ENCODE measurements at regions not wholly inside any gene's neighbourhood (a gene's known extent, or its start where the extent isn't known, plus 50 kb on each side); places are given as distances from the start of the nearest gene placed in this dataset.
A peak's percentile ranks its signal among the peaks of the same experiment; 100 is the strongest.

GRCh38 chr3:76615719-76616118 lies 424.2 kb upstream of the ROBO2 start (continued):
- TF ChIP-seq MEIS2 (IDR thresholded peaks at IDR 0.05; ENCODE audit: partially characterized antibody) (no peak), NEUROD1 (IDR thresholded peaks at IDR 0.05; ENCODE audit: borderline replicate concordance, low read depth, low read length, partially characterized antibody) (no peak), ZNF133 (CRISPR knock-in tag; IDR thresholded peaks at IDR 0.05) (no peak)

GRCh38 chr3:76624164-76624563 lies 415.7 kb upstream of the ROBO2 start:
- Histone ChIP-seq H3K79me2 (ENCODE audit: control insufficient read depth, insufficient read depth, low read length) (no peaks in the 10 kb centered on the region), H3K4me1 (replicated peaks in 1 of 2; ENCODE audit: control insufficient read depth in 2 of 2, insufficient read depth in 2 of 2, low read length in 2 of 2) (no peaks in the 10 kb centered on the region), H2AFZ (ENCODE audit: low read depth, low read length) (no peak overlapping the region), H3K27me3 (ENCODE audit: control insufficient read depth in 2 of 2, insufficient read depth in 2 of 2, low read length in 2 of 2) (no peaks in the 10 kb centered on the region), H3K4me3 (no peak overlapping the region), H3K27ac (ENCODE audit: extremely low read depth, low read depth, low read length) (no peak overlapping the region), H4K20me1 (replicated peaks; ENCODE audit: control insufficient read depth, insufficient read depth, low read length) (no peaks in the 10 kb centered on the region), H3K36me3 (ENCODE audit: control insufficient read depth, insufficient read depth, low read length) (no peaks in the 10 kb centered on the region), H3K9me1 (ENCODE audit: control insufficient read depth, insufficient read depth, low read length) (no peaks in the 10 kb centered on the region), H3K4me2 (ENCODE audit: insufficient read depth, low read length) (no peak overlapping the region), H3K9ac (ENCODE audit: insufficient read depth in 1 of 2, low read depth in 2 of 2, low read length in 2 of 2) (no peak overlapping the region), H3K9me3 (replicated peaks; ENCODE audit: control insufficient read depth, insufficient read depth, low read depth, low read length) (no peaks in the 10 kb centered on the region)
- no peak for FAIRE-seq
- CTCF ChIA-PET (ENCODE audit: low intra/inter-chr PET ratio) = no interaction called here
- intact Hi-C loops (cut with micrococcal nuclease) = no loop called here
- BruUV-seq (replicated peaks) = no TSS peak
- in situ Hi-C loops (cut with MboI) = no loop called here
- ATAC-seq = no peak
- DNase-seq (ENCODE audit: extremely low read depth in 1 of 4, low spot score in 3 of 4) = peak in 1 of 4 experiments; percentile 6
- POLR2A ChIA-PET = no interaction called here
- 0% methylated on average over 6 of the region's 6 CpGs for WGBS (ENCODE audit: insufficient coverage, low coverage, missing lambda C conversion rate)
- TF ChIP-seq MBD1 (CRISPR knock-in tag; IDR thresholded peaks at IDR 0.05) (no peak), EP300 (IDR thresholded peaks at IDR 0.05; ENCODE audit: low read length) (no peak), POLR2H (tag; IDR thresholded peaks at IDR 0.05; ENCODE audit: low read depth) (no peak), E2F1 (CRISPR knock-in tag; IDR thresholded peaks at IDR 0.05) (no peak), HES1 (IDR thresholded peaks at IDR 0.05; ENCODE audit: low read depth) (no peak), PKNOX1 (IDR thresholded peaks at IDR 0.05) (no peak), NCOR1 (IDR thresholded peaks at IDR 0.05) (no peak), HDAC2 (IDR thresholded peaks at IDR 0.05) (no peak), EHMT2 (IDR thresholded peaks at IDR 0.05) (no peak), XRCC3 (IDR thresholded peaks at IDR 0.05) (no peak), ZMIZ1 (IDR thresholded peaks at IDR 0.05; ENCODE audit: low read depth in 2 of 2, low read length in 2 of 2) (no peak), ARNT (IDR thresholded peaks at IDR 0.05) (no peak), ZNF316 (IDR thresholded peaks at IDR 0.05) (no peak)

All from K562 (cell line).